T-helper 22 cell (primary cell): ENCODE measurements at regions not wholly inside any gene's neighbourhood (a gene's known extent, or its start where the extent isn't known, plus 50 kb on each side); places are given as distances from the start of the nearest gene placed in this dataset.
"Not testable (repeated sequence)": the region's sequence is repeated elsewhere in the genome, so short reads cannot be mapped to it uniquely, and the experiment has no call there.

Source experiments
- DNase-seq: peaks from one replicate; pipeline ENCODE4 v3.0.0-alpha.2; 2020; ENCODE audit warnings: low read depth

DNA sequence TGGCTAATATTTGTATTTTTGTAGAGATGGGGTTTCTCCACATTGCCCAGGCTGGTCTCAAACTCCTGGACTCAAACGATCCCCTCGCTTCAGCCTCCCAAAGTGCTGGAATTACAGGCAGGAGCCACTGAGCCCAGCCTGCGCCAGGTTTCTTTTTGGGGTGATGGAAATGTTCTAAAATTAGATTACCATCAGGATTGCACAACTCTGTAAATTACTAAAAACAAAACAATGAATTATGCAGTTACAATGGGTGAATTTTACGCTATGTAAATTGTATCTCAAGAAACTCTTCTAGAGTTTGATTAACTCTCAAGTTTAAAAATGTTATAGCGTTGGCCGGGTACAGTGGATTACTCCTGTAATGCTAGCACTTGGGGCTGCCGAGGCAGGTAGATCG, 118.9 kb upstream of the TBL1X start:
- DNase-seq: no peak

DNA sequence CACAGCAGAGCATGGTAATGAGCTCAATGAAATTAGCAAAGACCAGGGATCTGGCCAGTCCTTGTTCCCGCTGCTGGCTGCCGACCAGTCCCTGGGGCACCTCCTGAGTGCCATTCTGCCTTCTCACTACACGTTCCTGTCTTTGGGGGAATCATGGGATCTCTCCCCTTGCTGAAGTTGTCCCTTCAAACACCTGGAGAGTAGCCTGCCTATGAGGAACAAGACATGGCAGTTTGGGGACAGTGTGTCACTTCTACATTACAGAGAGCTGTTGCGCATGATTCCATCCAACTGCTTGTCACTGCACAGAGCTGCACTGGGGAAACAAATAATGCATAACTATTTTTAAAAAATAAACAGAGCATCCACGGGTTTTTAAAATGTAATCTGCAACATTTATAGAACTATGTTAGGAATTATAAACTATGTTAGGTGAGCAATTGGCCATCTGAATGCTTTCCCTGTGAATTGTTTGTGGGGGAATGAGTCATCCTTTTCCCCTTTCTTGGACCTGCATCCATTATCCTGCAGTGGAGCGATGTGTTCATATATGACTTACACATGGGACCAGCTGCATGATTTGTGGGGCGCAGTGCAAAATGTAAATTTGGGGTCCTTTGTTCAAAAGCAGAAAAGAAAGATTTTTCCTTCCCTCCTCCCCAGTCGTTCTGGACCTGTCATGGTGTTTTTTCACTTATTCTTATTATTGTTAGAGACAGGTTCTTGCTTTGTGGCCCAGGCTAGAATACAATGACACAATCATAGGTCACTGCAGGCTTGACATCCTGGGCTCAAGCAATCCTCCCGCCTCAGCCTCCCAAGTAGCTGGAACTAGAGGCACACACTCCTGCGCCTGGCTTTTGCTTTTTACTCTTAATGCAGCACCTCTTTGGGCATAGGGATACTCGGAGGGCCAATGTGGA, 115.0 kb upstream of the TBL1X start:
- no peak for DNase-seq

GRCh38 chrX:9351126-9351525, 113.7 kb upstream of the TBL1X start:
- DNase-seq: no peak

DNA sequence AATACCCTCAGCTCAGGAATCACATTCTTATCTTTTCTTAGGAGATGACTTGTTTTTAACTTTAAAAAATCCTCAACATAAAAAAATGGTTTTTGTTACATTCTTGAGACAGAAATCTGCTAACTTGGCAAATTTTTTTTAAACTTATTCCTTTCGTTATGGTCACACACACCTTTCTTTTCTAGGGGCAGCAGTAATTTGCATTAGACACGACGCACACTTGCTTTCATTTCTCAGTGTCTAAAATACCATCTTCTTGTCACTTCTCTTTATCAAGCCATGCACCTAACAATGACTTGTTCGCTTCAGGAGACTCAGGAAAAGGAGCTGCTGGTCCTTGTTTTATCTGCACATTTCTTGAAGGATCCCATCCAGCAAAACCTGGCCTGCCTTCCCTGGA, 112.6 kb upstream of the TBL1X start:
- no peak for DNase-seq

GRCh38 chrX:9352694-9353411, 112.0 kb upstream of the TBL1X start:
- no peak for DNase-seq

DNA sequence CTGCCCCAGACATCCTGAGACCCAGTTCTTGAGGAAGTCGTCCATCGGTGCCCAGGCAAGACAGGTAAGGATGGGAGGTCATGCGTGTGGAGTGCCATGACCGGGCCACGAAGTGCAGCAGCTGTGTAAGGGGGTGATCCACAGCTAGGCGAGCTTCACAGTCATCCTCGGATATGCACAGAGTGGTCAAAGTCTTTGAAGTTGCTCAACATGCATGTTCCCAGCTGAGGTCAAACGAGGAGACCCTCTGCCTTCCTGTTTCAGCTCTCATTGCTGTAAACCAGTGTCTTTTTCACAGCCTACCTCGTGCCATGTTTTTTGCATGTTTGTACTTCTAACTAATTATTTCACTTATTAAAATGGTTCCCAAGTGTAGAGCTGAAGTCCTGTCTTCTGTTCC, 109.9 kb upstream of the TBL1X start:
- DNase-seq: no peak

- DNase-seq: no peak
These were observed 109.1 kb upstream of the TBL1X start for GRCh38 chrX:9355739-9356138.

- DNase-seq: no peak
These were observed 108.0 kb upstream of the TBL1X start for GRCh38 chrX:9356846-9357245.

GRCh38 chrX:9357518-9358114, 107.2 kb upstream of the TBL1X start:
- no peak for DNase-seq

- DNase-seq: no peak
These were observed 102.4 kb upstream of the TBL1X start for GRCh38 chrX:9362363-9362928.

GRCh38 chrX:9367421-9367820, 97.4 kb upstream of the TBL1X start:
- DNase-seq: no peak

DNA sequence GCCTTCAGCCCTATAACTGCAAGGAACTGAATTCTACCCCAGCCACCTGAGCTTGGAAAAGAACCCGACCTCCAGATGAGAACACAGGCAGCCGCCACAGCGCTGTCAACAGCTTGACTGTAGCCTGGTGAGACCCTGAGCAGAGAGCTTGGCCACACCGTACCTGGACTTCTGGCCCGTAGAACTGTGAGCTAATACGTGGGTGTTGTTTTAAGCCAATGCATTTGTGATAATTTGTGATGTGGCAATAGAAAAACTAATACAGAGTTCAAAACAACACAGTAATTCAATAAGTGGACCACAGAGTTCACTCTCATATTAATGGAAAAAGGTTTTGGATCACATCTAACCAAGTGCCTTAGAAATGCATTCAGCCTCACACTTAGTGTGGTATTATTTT, 96.6 kb upstream of the TBL1X start:
- no peak for DNase-seq

- DNase-seq: no peak
These were observed 95.0 kb upstream of the TBL1X start for GRCh38 chrX:9369802-9370291.

DNA sequence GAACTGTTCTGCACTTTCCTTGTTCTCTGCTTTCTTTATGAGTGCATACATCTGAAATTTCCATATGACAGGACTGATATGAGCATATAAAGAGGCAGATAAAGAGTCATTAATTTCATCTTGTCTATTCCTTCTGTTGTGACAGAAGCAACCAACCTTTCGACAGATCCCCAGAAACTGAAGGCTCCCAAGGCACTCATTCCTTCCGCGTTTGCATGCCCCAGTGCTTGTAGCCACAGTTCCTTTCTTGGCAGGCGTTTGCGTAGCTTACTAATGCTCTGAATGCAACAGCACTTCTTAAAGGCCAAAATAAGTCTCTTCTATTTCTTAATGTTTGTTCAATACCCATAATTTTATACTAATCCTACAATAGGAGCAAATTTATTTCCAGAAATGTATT, 94.0 kb upstream of the TBL1X start:
- no peak for DNase-seq

- no peak for DNase-seq
These were observed 92.0 kb upstream of the TBL1X start for GRCh38 chrX:9372866-9373265.

- DNase-seq: no peak
These were observed 91.1 kb upstream of the TBL1X start for GRCh38 chrX:9373789-9374188.

DNA sequence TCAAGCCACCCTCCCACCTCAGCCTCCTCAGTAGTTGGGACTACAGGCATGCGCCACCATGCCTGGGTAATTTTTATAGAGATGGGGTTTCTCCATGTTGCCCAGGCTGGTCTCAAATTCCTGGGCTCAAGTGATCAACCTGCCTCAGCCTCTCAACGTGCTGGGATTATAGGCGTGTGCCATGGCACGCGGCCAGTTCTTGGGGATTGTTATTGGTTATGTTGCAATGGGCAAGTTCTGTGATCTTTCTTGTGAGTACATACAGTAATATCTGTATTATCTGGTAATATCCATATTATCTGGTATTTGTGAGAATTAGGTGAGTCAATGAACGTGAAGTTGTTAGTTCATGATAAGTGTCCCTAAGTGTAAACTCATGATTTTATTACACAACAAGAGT, 90.3 kb upstream of the TBL1X start:
- DNase-seq: no peak

- no peak for DNase-seq
These were observed 88.7 kb upstream of the TBL1X start for GRCh38 chrX:9376111-9376510.

- not testable (repeated sequence) for DNase-seq
These were observed 87.6 kb upstream of the TBL1X start for GRCh38 chrX:9377216-9377615.

DNA sequence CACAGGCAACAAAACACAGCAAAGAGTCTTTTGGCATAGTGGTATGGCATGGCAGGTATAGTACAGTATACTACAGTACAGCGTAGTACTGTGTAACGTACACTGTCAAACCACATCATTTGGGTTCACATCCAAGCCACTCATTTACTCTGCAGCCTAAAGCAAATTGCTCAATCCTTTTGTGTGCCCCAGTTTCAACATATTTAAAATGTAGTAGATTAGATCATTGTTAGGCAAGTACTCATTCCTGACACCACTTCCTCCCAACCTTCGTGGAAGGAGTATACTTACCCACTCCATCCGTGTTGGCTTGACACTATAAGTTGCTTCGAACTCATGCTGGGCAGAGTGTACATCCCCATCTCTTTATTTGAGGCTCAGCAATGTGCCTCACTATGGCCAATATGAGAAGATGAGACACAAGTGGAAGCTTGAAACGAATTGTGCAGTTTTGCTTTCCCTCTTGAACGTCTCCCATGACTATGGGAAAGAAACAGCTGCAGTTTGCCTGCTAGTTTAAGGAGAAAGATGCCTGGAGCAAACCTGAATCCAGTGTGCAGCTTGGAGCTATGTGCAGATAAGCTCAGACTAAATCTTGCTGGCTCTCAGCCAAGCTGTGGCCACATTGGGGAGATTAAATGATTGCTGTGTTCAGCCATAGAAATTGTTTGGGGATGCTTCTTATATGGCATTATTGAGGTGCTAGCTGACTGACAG, 85.7 kb upstream of the TBL1X start:
- DNase-seq: no peak

DNA sequence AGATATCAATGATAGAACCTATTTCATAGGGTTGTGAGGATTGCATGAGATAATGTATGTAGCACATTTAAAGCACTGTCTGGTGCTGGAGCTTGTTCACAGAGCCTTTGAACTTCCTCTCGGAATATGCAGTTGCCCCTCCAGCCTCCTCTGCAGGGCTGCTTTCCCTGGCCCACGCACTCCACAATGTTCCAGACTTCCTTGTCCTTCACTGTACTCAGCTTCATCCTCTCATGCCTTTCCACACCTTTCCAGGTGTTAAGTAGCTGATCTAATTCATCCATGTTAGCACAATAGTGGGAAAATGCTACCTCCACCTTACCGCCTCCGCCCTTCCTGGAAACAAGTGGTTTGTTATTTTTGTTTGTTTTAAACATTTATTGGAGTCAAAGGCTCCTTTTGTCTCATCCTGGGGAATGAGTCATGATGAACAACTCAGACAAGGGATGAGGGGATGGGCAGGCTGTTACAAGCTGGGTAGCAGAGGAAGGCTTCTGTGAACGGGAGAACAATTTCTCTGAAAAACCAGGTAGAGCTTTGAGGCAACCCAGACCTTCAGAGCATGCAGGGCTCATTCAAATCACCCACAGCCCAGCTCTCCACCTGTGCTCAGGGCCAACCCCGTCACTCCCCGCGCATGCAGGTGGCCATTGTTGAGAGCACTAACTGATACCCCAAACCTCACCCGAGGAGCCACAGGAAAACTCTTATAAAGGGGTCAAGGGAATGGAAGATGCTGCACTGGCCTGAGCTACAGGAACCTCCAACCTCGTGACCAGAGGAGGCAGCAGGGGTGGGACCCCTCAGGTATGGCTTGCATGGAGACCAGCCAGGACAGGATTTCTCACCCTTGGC, 84.9 kb upstream of the TBL1X start:
- DNase-seq: no peak
